GM21381 (cell line): ENCODE measurements at regions not wholly inside any gene's neighbourhood (a gene's known extent, or its start where the extent isn't known, plus 50 kb on each side); places are given as distances from the start of the nearest gene placed in this dataset.

Source experiments
- ATAC-seq: cut with Tn5 transposase; IDR thresholded peaks from one replicate; pipeline ENCODE4 v1.9.1; 2021; ENCODE audit warnings: mild to moderate bottlenecking, moderate library complexity; ENCODE audit not compliant: unreplicated experiment

GRCh38 chr12:114975640-114976310 is 291.8 kb upstream of the TBX3 start:
- ATAC-seq: no peak

DNA sequence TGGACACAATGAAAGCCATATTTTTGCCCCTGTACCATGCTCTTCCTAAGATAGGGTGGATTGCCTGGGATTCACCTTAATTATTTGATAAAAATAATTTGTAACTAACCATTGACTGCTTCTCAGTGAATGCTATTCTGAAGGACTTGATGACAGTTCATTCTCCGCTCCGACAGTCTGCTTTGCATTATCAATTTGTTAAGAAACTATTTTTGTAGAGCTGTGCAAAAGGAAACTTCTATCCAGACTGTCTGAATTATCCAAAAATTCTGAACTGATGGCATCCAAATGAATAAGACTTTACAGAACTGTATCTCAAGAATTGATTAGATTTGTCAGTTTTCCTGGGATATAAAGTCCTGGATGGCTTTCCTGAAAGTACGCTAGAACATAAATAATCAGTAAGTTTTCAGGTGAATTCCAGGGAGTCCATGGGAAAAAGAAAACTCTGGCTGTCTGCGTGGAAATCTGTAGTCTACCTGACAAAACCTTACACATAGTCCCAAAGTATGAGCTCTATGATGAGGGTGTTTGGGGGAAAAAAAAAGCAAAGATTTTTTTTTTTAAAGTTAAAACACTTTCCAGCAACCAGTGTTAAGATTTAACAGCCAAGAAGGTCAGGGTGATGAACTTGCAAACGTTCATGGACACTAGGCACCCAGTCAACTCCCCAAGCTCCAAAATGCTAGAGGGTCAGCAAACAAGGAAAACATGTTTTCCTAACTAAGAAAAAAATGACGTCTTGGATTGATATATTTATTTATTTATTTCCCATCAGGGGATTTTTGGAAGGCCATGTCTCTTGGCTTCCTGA is 291.1 kb upstream of the TBX3 start:
- no peak for ATAC-seq

GRCh38 chr12:114974333-114974732 is 290.4 kb upstream of the TBX3 start:
- no peak for ATAC-seq

GRCh38 chr12:114968727-114969126 is 284.8 kb upstream of the TBX3 start:
- ATAC-seq: no peak

- ATAC-seq: no peak
Observed at GRCh38 chr12:114967151-114967550, 283.2 kb upstream of the TBX3 start.

- no peak for ATAC-seq
Observed at GRCh38 chr12:114964841-114965240, 280.9 kb upstream of the TBX3 start.

DNA sequence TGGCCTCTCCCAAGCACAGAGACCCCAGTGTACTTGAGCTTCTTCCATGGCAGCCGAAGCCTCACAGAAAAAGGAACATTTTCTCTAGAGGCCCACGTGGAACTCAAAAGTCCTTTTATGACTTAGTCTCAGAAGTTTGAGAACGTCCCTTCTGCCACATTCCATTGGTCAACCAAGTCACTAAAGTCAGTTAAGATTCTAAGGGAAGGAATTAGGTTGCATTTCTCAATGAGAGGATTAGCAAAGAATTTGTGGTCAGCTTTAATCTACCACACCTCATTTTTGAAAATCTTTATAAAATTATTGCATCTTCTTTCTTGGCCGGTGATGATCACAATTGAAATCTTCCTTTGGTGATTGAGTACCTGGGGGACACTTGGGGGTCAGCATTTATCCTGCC is 279.9 kb upstream of the TBX3 start:
- ATAC-seq: no peak

GRCh38 chr12:114961491-114961890 is 277.5 kb upstream of the TBX3 start:
- no peak for ATAC-seq

DNA sequence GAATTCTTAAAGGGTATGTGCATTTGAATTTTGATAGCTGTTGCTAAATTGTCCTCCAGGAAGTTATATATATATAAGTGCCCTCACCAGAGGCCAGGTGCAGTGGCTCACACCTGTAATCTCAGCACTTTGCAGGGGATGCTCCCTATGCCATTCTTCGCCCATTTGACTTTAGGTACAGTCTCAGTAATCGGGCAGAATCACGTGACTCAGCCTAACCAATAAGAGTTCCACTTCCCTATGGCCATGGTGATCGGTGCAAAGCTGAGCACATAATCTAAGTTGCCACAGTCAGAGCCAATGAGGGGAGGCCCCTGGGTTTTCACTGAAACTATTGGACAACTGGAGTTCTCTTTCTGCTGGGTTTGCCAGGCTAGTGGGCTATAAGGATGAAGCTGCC is 274.6 kb upstream of the TBX3 start:
- ATAC-seq: no peak

GRCh38 chr12:114957225-114957624 is 273.2 kb upstream of the TBX3 start:
- no peak for ATAC-seq

DNA sequence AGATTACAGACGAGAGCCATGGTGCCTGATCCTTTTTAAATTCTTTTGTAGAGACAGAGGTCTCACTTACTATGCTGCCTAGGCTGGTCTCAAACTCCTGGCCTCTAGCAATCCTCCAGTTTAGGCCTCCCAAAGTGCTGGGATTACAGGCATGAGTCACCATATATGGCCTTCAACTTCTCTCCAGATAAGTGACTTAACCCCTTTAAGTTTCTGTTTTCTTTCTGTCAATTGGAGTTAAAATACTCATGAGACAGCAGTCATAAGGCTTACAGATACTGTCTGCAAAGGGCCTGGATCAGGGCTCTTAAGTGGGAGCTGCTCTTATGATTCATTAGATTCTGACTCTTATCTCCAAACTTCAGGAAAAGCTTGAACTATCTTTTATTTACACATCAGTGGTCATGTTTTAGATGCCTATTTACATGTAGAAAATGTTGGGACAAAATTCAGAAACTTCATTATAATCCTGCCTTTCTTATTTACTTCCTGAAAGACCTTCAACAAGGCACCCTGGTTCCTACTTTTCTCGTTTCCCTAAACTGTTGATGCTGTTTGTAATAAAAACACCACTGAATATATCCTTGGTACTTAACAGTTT is 271.5 kb upstream of the TBX3 start:
- ATAC-seq: no peak

DNA sequence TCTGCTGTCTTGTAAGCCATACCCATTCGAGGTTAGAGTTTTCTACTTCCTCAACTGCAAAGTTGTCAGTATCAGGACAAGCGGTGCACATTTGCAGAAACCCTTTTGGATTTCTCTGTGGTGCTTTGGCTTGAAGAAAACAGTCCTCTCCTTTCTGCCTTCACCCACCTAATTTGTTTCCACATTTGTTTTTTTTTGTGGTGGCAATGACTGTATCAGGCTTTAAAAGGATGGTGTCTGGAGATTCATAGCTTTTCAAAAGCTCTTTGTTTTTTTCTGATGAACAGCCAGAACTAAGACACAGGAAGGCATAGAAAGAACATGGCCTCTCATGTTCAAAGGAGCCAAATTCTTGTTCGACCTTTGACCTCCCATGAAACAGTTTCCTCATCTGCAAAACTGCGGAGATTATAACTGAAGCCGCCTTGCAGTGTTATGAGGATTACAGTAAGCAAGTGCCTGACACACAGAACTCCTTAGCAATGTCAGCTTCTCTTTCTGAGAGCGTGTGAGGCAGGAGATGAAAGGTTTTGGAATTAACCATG is 270.6 kb upstream of the TBX3 start:
- ATAC-seq: no peak

GRCh38 chr12:114952573-114953271 is 268.7 kb upstream of the TBX3 start:
- ATAC-seq: no peak

DNA sequence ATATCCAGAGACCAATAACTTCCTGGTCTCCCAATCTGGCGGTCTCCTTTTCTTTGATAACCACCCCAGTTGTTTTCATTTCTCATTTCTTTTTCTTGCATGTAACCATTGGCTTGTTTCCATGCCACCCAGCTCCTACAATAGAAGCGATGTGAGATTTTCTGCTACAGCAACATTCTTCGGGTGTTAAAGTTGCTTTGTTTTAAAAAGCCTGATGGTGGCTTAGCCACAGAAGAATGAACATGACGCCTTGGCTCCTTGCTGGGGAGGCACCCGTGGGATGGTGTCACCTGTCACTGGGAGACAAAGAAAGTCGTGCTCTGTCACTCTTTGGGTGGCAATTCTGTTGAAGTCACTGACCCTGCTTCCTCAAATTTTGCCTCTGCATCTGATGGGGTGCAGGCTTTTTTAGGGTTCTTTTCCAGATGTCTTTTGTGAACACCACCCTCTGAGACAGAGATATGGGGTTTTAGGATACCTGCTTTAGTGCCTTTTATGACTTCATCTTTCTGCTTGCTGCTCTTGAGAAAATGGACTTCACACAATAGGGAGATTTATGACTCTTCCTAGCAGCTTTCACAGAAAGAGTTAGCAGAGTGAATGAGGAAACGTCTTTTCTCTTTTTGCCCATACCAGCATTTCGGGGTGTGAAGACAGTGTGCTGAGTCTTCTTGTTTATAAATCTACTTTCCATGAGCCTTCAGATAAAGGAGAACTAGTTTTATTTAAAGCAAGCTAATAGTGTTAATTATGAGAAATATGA is 265.3 kb upstream of the TBX3 start:
- no peak for ATAC-seq

- ATAC-seq: no peak
Observed at GRCh38 chr12:114945351-114945750, 261.4 kb upstream of the TBX3 start.

- no peak for ATAC-seq
Observed at GRCh38 chr12:114944736-114945135, 260.8 kb upstream of the TBX3 start.

GRCh38 chr12:114943601-114944000 is 259.6 kb upstream of the TBX3 start:
- no peak for ATAC-seq

DNA sequence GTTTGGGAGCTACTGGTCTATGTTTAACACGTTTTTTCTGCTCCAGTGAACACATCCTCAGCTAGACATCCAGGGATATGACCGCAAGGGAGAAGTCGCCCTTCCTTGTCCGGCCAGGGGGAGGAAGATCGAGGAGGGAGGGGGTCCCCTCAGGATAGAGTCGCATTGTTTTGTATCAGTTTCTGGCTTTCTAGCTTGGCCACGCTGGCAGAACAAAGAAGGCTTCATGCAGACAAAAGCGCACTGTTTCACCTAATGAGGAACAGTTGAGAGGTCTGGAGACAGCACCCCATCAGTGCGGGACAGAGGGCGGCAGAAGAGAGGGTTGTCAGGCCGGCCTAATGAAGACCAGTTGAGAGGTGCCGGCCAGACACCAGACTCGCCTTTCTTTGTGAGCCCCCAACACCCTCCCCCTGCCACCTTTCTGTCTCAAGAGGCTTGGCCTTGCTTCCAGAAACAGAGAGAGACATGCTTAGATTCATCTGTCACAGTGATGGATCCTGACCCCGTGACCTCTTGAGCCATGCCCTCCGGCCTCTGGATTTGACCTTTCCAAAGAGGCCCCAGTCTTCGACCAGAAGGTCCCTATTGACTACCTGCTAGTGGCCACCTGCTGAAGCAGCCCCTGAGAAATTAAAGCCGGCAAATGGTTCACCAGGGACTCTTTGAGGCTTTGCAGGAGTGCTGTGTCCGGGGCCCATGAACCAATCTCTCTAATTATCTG is 254.7 kb upstream of the TBX3 start:
- no peak for ATAC-seq

DNA sequence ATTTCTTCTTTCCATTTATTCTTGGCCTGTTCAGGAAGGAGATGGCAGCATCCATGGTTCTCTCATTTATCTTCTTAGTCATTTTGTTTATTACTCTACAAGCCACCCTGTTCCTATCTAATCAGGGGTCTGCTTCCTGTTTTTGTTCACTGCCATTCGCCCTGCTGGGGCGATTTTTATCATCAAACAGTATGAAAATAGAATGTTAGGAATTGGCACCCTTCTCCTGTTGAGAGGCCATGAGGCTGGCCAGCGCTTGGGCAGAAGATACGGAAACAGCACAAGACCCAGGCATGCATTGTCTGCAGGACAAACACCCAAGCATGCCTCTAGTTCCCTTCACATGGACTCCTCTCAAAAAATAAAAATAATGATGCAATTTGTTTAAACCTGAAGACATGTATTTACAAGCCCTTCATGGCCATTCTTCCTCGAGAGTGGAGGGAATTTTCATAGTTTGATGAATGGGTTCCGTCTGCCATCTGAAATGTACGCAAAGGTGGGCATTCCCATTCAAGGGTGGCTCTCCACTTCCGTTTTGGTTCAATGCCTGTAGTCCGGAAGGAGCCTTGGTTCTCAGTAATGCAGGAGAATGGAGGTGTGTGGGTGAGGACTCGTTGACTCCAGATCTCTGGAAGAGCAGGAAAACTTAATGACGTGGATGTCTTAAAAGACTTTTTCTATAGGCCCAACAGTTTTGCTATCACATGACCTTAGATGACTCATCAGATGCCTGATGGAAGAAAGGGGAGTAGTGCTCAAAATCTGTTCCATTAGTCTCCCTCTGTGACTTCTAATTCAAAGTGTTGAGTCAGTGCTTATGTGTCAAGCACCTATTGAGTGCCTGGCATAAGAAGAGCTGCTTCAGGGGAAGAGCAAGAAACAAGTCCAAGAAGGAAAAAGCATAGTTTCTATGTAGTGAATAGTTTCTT is 252.4 kb upstream of the TBX3 start:
- ATAC-seq: no peak
